ENCODE measurements at regions not wholly inside any gene's neighbourhood (a gene's known extent, or its start where the extent isn't known, plus 50 kb on each side); places are given as distances from the start of the nearest gene placed in this dataset.

- 0 out of 2 replicates have a peak, but pooled peaks have one; percentile 8 for TF ChIP-seq CTCF (conservative IDR thresholded peaks at IDR 0.05; ENCODE audit: low read depth, low read length)
- TF ChIP-seq EZH2phosphoT487 (IDR thresholded peaks at IDR 0.05; ENCODE audit: borderline replicate concordance, low read length): no peak
- no peak for TF ChIP-seq EZH2 (IDR thresholded peaks at IDR 0.05; ENCODE audit: low read length, unreplicated experiment)
Observed at GRCh38 chr9:95587021-95587964, 70.5 kb upstream of the PTCH1 start.

All from PC-3 (cell line).